Spinal cord (tissue), 9 donors: ENCODE measurements at regions not wholly inside any gene's neighbourhood (a gene's known extent, or its start where the extent isn't known, plus 50 kb on each side); places are given as distances from the start of the nearest gene placed in this dataset.

Experiments used
- DNase-seq, 6 donors: peaks; one replicate each; pipeline versions ENCODE4 v3.0.0 to v3.0.0-alpha.2; 2013 to 2015; ENCODE audit warnings: low spot score in 6 of 6, low read depth in 4 of 6
- H3K27ac ChIP-seq: one replicate; pipeline ENCODE4 v1.5.1; 2013; ENCODE audit warnings: low read depth, low read length, control low read depth
- H3K27me3 ChIP-seq: one replicate; pipeline ENCODE4 v1.6.1; 2013; ENCODE audit warnings: low read length; ENCODE audit not compliant: control insufficient read depth, insufficient read depth
- H3K36me3 ChIP-seq: one replicate; pipeline ENCODE4 v1.6.1; 2013; ENCODE audit warnings: low read length; ENCODE audit not compliant: control insufficient read depth, insufficient read depth
- H3K4me1 ChIP-seq: one replicate; pipeline ENCODE4 v1.6.1; 2013; ENCODE audit warnings: low read length; ENCODE audit not compliant: control insufficient read depth, insufficient read depth
- H3K4me3 ChIP-seq: one replicate; pipeline ENCODE4 v1.5.1; 2013; ENCODE audit warnings: low read depth, low read length, control low read depth
- H3K9me3 ChIP-seq: one replicate; pipeline ENCODE4 v1.6.1; 2013; ENCODE audit warnings: low read length; ENCODE audit not compliant: control insufficient read depth, insufficient read depth
- WGBS: methylation state at CpG from one replicate; pipeline ENCODE4 v1.1.5; 2013; ENCODE audit warnings: missing lambda C conversion rate; ENCODE audit not compliant: insufficient coverage; 5-methylcytosine and 5-hydroxymethylcytosine counted together
- donor health status: healthy.

- Histone ChIP-seq H3K4me3 (no peak overlapping the region), H3K4me1 (peaks cover 24% of the 10 kb centered on the region), H3K27me3 (peaks cover 4% of the 10 kb centered on the region), H3K9me3 (no peaks in the 10 kb centered on the region), H3K27ac (no peak overlapping the region), H3K36me3 (no peaks in the 10 kb centered on the region)
- no peak for DNase-seq
- 52% methylated on average over 10 of the region's 13 CpGs for WGBS
These were observed 102.1 kb downstream of the UCHL1 start for GRCh38 chr4:41358647-41359421.

DNA sequence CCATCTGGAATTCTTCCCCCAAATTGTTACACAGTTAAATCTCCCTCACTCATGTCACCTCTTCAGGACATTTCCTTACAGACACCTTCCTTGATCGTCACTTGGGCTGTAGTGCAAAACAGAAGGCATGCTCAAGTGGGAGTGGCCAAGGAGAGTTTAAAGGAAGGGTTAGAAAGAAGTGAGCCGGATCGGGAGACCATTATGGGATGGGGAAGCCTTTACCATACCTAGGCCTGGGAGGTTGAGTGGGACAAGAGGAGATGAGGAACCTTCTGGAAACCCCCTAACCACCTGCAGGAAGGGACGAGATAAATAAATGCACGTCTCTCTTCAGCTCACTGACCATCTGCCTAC, 102.7 kb downstream of the UCHL1 start:
- WGBS = no CpG with 5 or more reads among the region's 5 CpGs

DNA sequence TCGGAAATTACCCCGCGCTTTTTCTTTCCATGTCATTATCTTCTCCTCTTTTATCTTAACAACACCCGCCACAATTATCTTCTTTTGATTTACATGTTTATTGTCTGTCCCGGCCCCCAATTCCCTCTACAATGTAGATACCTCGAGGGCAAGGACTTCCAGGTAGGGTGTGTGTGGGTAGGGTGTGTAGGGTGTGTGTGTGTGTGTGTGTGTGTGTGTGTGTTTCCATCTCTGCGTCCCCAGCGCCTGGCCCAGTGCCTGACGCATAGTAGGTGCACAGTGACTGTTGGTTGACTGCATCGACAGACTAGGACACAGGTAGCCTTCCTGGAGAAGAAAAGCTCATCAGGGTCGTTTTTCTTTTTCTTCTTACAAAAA, 103.1 kb downstream of the UCHL1 start:
- WGBS = 11% methylated on average over 5 of the region's 11 CpGs
- H3K4me1 ChIP-seq = peaks cover 24% of the 10 kb centered on the region
- H3K9me3 ChIP-seq = no peaks in the 10 kb centered on the region
- H3K27me3 ChIP-seq = peaks cover 4% of the 10 kb centered on the region
- DNase-seq = no peak
- H3K36me3 ChIP-seq = no peaks in the 10 kb centered on the region
- peak overlapping the region; percentile 73 for H3K4me3 ChIP-seq
- H3K27ac ChIP-seq = no peak overlapping the region

More for the DNA sequence above, 102.7 kb downstream of the UCHL1 start:
- no peak overlapping the region for H3K4me3 ChIP-seq
- no peak overlapping the region for H3K27ac ChIP-seq
- H3K36me3 ChIP-seq = no peaks in the 10 kb centered on the region
- H3K4me1 ChIP-seq = peaks cover 24% of the 10 kb centered on the region
- DNase-seq = no peak
- H3K9me3 ChIP-seq = no peaks in the 10 kb centered on the region
- peaks cover 4% of the 10 kb centered on the region for H3K27me3 ChIP-seq

- Histone ChIP-seq H3K4me3 (peak overlapping the region; percentile 73), H3K27me3 (peaks cover 4% of the 10 kb centered on the region), H3K36me3 (no peaks in the 10 kb centered on the region), H3K4me1 (peaks cover 24% of the 10 kb centered on the region), H3K27ac (peak overlapping the region; percentile 69), H3K9me3 (no peaks in the 10 kb centered on the region)
- peak in 4 of 6 donors; percentile 48 to 92 (median 78) for DNase-seq
- WGBS = under 1% methylated on average over 91 of the region's 92 CpGs
These were observed 103.6 kb downstream of the UCHL1 start for GRCh38 chr4:41360214-41360920.

- DNase-seq = peak in 4 of 6 donors; percentile 40 to 87 (median 66)
- H3K9me3 ChIP-seq = no peaks in the 10 kb centered on the region
- H3K4me3 ChIP-seq = peak overlapping the region; percentile 73
- WGBS = under 1% methylated on average over 58 of the region's 64 CpGs
- H3K27me3 ChIP-seq = peaks cover 4% of the 10 kb centered on the region
- H3K27ac ChIP-seq = peak overlapping the region; percentile 69
- H3K4me1 ChIP-seq = peaks cover 28% of the 10 kb centered on the region
- no peaks in the 10 kb centered on the region for H3K36me3 ChIP-seq
These were observed 104.4 kb downstream of the UCHL1 start for GRCh38 chr4:41360921-41361793.

- H3K27ac ChIP-seq = peak overlapping the region; percentile 69
- peak in 2 of 6 donors; percentile 60 to 75 for DNase-seq
These were observed 105.2 kb downstream of the UCHL1 start for GRCh38 chr4:41361794-41362526.

GRCh38 chr4:41362621-41363383, 106.1 kb downstream of the UCHL1 start:
- peak in 2 of 6 donors; percentile 64 to 70 for DNase-seq
- Histone ChIP-seq H3K36me3 (no peaks in the 10 kb centered on the region), H3K27me3 (peaks cover 4% of the 10 kb centered on the region), H3K4me3 (peak overlapping the region; percentile 6), H3K27ac (no peak overlapping the region), H3K9me3 (no peaks in the 10 kb centered on the region), H3K4me1 (peaks cover 28% of the 10 kb centered on the region)
- WGBS = no CpG with 5 or more reads among the region's 10 CpGs

More at GRCh38 chr4:41361794-41362526, 105.2 kb downstream of the UCHL1 start:
- Histone ChIP-seq H3K4me3 (peak overlapping the region; percentile 73), H3K4me1 (peaks cover 28% of the 10 kb centered on the region), H3K36me3 (no peaks in the 10 kb centered on the region), H3K9me3 (no peaks in the 10 kb centered on the region), H3K27me3 (peaks cover 4% of the 10 kb centered on the region)
- WGBS = 14% methylated on average over 8 of the region's 10 CpGs

DNA sequence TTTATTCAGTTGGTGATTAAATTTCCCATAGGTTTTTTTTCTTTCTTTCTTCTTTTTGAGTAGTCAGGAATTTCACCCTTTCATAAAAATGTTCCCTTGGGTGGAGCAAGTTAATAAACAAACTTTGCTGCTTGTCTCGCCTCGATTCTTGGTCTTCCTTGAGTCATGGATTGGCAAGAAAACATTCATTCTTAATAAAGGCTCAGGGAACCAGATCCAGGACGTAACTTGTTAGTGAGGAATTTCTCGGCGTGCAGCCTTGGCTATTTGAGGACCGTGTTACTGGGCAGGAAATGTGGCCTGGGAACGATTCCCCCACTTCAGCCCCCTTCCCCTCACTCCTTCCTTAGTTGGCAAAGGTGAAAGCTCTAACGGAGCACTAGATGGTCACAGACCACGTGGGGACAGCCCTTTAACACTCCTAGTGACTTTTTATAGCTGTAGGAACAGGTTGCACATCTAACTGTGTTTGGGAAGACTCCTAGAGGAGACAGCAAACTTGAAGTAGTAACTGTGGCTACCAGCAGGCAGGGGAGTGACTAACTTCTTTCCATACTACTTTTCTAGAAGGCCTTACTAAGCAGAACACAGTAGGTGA, 106.8 kb downstream of the UCHL1 start:
- H3K9me3 ChIP-seq = no peaks in the 10 kb centered on the region
- H3K4me1 ChIP-seq = peaks cover 28% of the 10 kb centered on the region
- H3K4me3 ChIP-seq = no peak overlapping the region
- no peaks in the 10 kb centered on the region for H3K36me3 ChIP-seq
- WGBS = 27% methylated on average over 7 of the region's 9 CpGs
- DNase-seq = peak in 2 of 6 donors; percentile 34 to 70
- peak overlapping the region; percentile 35 for H3K27ac ChIP-seq
- H3K27me3 ChIP-seq = peaks cover 4% of the 10 kb centered on the region
